ENCODE measurements at regions not wholly inside any gene's neighbourhood (a gene's known extent, or its start where the extent isn't known, plus 50 kb on each side); places are given as distances from the start of the nearest gene placed in this dataset.
A peak's percentile ranks its signal among the peaks of the same experiment; 100 is the strongest.

DNA sequence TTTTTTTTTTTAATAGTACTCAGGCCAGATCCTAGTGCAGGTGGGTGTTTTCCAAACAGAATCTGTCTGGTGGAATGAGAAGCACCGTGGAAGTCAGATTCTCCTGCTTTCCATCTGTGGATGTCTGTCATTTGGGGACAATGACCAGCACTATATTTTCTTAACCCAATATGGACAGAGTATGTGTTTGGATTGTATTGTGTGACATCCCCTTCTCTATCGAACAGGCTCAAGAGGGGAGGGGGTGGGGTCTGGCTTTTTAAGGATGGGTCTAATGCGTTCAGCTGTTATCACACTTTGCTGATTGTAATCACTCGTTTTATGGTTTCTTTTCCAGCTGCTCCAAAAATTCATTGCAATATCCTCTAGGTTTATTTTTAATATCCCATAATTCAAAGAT is 197.5 kb upstream of the CEP162 start:
- 25 to 29% (median 27%) methylated on average over 4 of the region's 4 CpGs for WGBS, 5 donors
- no peaks in the 10 kb centered on the region for H3K36me3 ChIP-seq
- TF ChIP-seq, protein P1, sequence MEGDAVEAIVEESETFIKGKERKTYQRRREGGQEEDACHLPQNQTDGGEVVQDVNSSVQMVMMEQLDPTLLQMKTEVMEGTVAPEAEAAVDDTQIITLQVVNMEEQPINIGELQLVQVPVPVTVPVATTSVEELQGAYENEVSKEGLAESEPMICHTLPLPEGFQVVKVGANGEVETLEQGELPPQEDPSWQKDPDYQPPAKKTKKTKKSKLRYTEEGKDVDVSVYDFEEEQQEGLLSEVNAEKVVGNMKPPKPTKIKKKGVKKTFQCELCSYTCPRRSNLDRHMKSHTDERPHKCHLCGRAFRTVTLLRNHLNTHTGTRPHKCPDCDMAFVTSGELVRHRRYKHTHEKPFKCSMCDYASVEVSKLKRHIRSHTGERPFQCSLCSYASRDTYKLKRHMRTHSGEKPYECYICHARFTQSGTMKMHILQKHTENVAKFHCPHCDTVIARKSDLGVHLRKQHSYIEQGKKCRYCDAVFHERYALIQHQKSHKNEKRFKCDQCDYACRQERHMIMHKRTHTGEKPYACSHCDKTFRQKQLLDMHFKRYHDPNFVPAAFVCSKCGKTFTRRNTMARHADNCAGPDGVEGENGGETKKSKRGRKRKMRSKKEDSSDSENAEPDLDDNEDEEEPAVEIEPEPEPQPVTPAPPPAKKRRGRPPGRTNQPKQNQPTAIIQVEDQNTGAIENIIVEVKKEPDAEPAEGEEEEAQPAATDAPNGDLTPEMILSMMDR (IDR thresholded peaks at IDR 0.05), result no peak
- TF ChIP-seq POLR2AphosphoS5 (IDR thresholded peaks at IDR 0.05) (no peak), EP300 (IDR thresholded peaks at IDR 0.05) (no peak), POLR2A (IDR thresholded peaks at IDR 0.05) (no peak)
- no peaks in the 10 kb centered on the region for H3K4me1 ChIP-seq
- intact Hi-C loops (cut with DNase I; ENCODE audit: low total_unique reads), result no loop called here
- DNase-seq, result no peak
- H3K4me3 ChIP-seq, result no peak overlapping the region
- H3K27ac ChIP-seq, result no peak overlapping the region
- H3K27me3 ChIP-seq, result peaks cover 0 to 44% (median 4%) of the 10 kb centered on the region in 3 donors
- H3K9me3 ChIP-seq, result no peaks in the 10 kb centered on the region

DNA sequence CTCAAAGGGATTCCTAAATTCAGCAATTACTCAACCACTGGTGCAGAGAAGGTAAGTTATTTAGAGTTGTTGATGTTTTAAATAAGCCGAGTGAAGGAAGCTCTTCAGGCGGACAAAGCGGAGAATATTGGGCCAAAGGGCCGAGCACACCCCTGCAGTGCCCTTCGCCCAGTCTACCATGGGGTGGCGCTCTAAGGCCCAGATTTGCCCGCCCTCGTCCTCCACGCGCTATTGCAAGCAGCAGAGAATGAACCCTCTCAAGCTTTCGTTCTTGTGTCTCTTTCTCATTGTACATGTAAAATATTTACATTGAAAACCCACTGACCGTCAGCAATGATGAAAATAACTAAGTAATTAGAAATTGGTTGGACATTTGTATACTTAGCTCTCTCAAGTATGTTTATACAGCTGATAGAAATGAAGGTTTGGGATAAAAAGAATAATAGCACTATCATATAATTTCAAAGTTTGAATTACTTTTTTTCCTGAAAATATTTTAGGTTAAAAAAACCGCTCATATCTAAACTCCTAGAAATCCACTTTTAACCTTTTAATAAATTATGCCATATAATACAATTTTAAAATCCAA is 195.0 kb upstream of the CEP162 start:
- WGBS, 5 donors, result 10 to 14% (median 12%) methylated on average over 13 of the region's 13 CpGs
- peak in 1 of 2 donors; percentile 75 for DNase-seq

DNA sequence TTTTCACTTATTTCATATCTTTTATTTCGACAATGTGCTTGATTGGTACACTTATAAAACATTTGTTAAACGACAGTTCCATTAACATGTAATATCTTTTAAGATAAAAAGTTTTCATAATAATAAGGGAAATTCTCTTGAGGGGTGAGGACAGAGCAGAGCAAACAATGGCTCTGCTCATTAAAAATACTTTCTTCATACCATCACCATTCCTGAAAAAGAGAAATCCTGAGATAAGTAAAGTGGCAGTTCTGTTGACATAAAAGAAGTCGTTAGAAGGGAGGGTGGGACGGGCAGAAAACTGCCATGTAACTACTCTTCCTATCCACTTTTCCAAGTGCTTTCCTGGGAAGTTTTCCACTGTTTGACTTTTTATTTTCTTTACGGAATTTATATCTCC is 193.6 kb upstream of the CEP162 start:
- Histone ChIP-seq H3K27me3 (peaks cover 0 to 38% (median 4%) of the 10 kb centered on the region in 3 donors), H3K4me1 (no peaks in the 10 kb centered on the region), H3K4me3 (no peak overlapping the region), H3K9me3 (no peaks in the 10 kb centered on the region), H3K36me3 (no peaks in the 10 kb centered on the region), H3K27ac (no peak overlapping the region)
- WGBS, 5 donors, result 25 to 51% (median 31%) methylated on average over 5 of the region's 5 CpGs
- intact Hi-C loops (cut with DNase I; ENCODE audit: low total_unique reads), result no loop called here
- TF ChIP-seq POLR2A (IDR thresholded peaks at IDR 0.05), result no peak
- no peak for TF ChIP-seq EP300 (IDR thresholded peaks at IDR 0.05)
- TF ChIP-seq POLR2AphosphoS5 (IDR thresholded peaks at IDR 0.05), result no peak
- TF ChIP-seq, protein P1 (IDR thresholded peaks at IDR 0.05), result no peak
- DNase-seq, result no peak

More for the DNA sequence above, 195.0 kb upstream of the CEP162 start:
- H3K9me3 ChIP-seq, result no peaks in the 10 kb centered on the region
- no peak overlapping the region for H3K4me3 ChIP-seq
- no peak overlapping the region for H3K27ac ChIP-seq
- peaks cover 0 to 48% (median 4%) of the 10 kb centered on the region in 3 donors for H3K27me3 ChIP-seq
- intact Hi-C loops (cut with DNase I; ENCODE audit: low total_unique reads), result no loop called here
- TF ChIP-seq, protein P1 (IDR thresholded peaks at IDR 0.05), result peak in 2 of 7 experiments; percentile 18 to 23
- no peak for TF ChIP-seq POLR2AphosphoS5 (IDR thresholded peaks at IDR 0.05)
- no peaks in the 10 kb centered on the region for H3K4me1 ChIP-seq
- H3K36me3 ChIP-seq, result no peaks in the 10 kb centered on the region

DNA sequence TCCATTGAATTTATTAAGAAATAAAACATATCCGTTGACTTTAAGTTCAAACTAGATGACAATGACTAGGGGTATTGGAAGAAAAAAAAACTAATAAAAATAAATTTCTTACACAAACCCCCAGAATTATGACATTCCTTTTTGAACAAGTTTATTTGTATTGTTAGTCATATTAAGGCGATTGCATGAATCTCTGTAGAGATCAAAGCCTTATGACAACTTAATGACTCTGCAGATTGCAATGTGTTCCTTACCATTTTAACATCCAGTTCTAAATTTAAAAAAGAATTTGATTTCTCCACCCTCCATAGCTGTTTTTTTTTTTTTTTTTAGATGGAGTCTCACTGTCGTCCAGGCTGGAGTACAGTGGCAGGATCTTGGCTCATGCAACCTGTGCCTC is 189.8 kb upstream of the CEP162 start:
- H3K27ac ChIP-seq, result no peak overlapping the region
- peaks cover 0 to 23% (median 2%) of the 10 kb centered on the region in 3 donors for H3K27me3 ChIP-seq
- intact Hi-C loops (cut with DNase I; ENCODE audit: low total_unique reads), result no loop called here
- H3K36me3 ChIP-seq, result no peaks in the 10 kb centered on the region
- H3K4me3 ChIP-seq, result no peak overlapping the region
- H3K4me1 ChIP-seq, result no peaks in the 10 kb centered on the region
- DNase-seq, result no peak
- H3K9me3 ChIP-seq, result no peaks in the 10 kb centered on the region
- no peak for TF ChIP-seq EP300 (IDR thresholded peaks at IDR 0.05)
- no peak for TF ChIP-seq POLR2AphosphoS5 (IDR thresholded peaks at IDR 0.05)
- TF ChIP-seq, protein P1 (IDR thresholded peaks at IDR 0.05), result no peak
- TF ChIP-seq POLR2A (IDR thresholded peaks at IDR 0.05), result no peak
- 69 to 82% (median 73%) methylated on average over 3 of the region's 3 CpGs for WGBS, 5 donors

Data from stomach (tissue), 8 donors.